ENCODE measurements at regions not wholly inside any gene's neighbourhood (a gene's known extent, or its start where the extent isn't known, plus 50 kb on each side); places are given as distances from the start of the nearest gene placed in this dataset.

DNA sequence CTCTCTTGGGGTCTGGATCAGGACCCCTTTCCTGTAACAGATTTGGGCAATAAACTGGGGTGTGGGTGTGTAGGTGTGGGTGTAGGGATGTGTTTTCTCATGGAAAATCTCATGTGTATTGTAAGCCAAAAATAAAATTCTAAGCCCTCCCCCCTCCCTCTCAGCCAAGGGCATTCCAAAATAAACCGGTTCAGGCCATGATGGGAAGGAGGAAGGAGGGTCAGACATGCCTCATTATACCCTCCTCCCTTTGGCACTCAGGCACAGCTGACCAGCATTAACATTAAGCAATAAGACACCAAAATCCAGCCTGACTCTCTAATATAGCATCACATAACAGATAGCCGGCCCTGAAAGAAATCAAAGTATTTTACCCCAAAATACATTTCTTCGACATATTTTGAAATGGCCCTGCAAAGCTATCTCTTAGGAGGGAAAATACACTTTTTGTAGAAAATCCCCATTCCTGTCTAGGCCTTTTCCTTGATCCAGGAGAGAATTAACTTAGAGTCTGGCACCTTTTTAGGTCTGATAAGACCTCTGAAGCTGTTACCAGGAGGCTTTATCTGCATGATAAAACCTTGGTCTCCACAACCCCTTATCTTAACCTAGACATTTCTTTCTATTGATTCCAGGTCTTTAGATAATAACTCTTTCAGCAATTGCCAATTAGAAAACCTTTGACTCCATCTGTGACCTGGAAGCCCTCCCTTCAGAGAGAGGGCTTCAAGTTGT, 128.7 kb upstream of the COL5A2 start:
- Histone ChIP-seq H2AFZ (no peak overlapping the region), H3K4me2 (no peak overlapping the region), H3K4me1 (ENCODE audit: insufficient read depth) (no peaks in the 10 kb centered on the region), H4K20me1 (replicated peaks; ENCODE audit: insufficient read depth) (no peaks in the 10 kb centered on the region), H3F3A (replicated peaks; ENCODE audit: low read depth) (no peaks in the 10 kb centered on the region), H3K36me3 (ENCODE audit: insufficient read depth) (no peaks in the 10 kb centered on the region), H3K27me3 (ENCODE audit: insufficient read depth) (no peaks in the 10 kb centered on the region), H3K27ac (ENCODE audit: low read depth) (no peak overlapping the region), H3K9me2 (ENCODE audit: insufficient read depth) (no peaks in the 10 kb centered on the region), H3K79me2 (replicated peaks; ENCODE audit: insufficient read depth) (no peaks in the 10 kb centered on the region), H3K4me3 (no peak overlapping the region)
- no peak overlapping the region for H3K4me3 Mint-ChIP-seq
- ATAC-seq (no peak), DNase-seq (ENCODE audit: low spot score) (no peak)
- H3K4me1 Mint-ChIP-seq = no peaks in the 10 kb centered on the region
- no peaks in the 10 kb centered on the region for H3K9me3 Mint-ChIP-seq
- no peaks in the 10 kb centered on the region for H3K36me3 Mint-ChIP-seq (ENCODE audit: low read depth)
- no peaks in the 10 kb centered on the region for H3K27me3 Mint-ChIP-seq (ENCODE audit: insufficient read depth, low read depth, poor library complexity)
- TF ChIP-seq CREB1 (CRISPR knock-in tag; IDR thresholded peaks at IDR 0.05; ENCODE audit: low read depth) = no peak
- no peak for TF ChIP-seq NANOG (IDR thresholded peaks at IDR 0.05; ENCODE audit: borderline replicate concordance)
- TF ChIP-seq ZNF331 (CRISPR knock-in tag; IDR thresholded peaks at IDR 0.05; ENCODE audit: low read depth) = no peak
- TF ChIP-seq, protein P1, sequence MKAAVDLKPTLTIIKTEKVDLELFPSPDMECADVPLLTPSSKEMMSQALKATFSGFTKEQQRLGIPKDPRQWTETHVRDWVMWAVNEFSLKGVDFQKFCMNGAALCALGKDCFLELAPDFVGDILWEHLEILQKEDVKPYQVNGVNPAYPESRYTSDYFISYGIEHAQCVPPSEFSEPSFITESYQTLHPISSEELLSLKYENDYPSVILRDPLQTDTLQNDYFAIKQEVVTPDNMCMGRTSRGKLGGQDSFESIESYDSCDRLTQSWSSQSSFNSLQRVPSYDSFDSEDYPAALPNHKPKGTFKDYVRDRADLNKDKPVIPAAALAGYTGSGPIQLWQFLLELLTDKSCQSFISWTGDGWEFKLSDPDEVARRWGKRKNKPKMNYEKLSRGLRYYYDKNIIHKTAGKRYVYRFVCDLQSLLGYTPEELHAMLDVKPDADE (IDR thresholded peaks at IDR 0.05) = no peak
- H3K27ac Mint-ChIP-seq = no peak overlapping the region

DNA sequence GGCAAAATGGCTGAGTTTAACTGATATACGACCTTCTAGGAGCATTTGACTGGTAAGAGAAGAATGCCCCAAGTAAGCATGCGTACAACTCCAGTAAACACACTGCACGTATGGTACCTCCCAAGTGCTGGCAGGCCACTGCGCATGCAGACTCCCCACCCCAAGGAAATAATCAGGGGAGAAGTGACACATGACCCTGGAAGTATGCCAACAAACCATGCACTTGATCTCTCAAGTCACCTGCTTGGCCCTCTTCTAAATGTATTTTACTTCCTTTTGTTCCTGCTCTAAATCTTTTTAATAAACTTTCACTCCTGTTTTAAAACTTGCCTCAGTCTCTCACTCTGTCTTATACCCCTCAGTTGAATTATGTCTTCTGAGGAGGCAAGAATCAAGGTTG, 129.8 kb upstream of the COL5A2 start:
- H2AFZ ChIP-seq = no peak overlapping the region
- H4K20me1 ChIP-seq (replicated peaks; ENCODE audit: insufficient read depth) = no peaks in the 10 kb centered on the region
- no peak for TF ChIP-seq EZH2 (IDR thresholded peaks at IDR 0.05; ENCODE audit: low read depth, unreplicated experiment)
- TF ChIP-seq STAT1 (IDR thresholded peaks at IDR 0.05; ENCODE audit: unreplicated experiment) = no peak
- TF ChIP-seq ZNF331 (CRISPR knock-in tag; IDR thresholded peaks at IDR 0.05; ENCODE audit: low read depth) = no peak
- TF ChIP-seq CTCF (conservative IDR thresholded peaks at IDR 0.05; ENCODE audit: low read depth in 2 of 2) = no peak
- TF ChIP-seq EZH2phosphoT487 (IDR thresholded peaks at IDR 0.05; ENCODE audit: unreplicated experiment) = no peak
- TF ChIP-seq ZNF462 (CRISPR knock-in tag; IDR thresholded peaks at IDR 0.05) = no peak
- TF ChIP-seq POLR2AphosphoS5 (IDR thresholded peaks at IDR 0.05; ENCODE audit: low read depth) = no peak
- no peak for TF ChIP-seq JUNB (IDR thresholded peaks at IDR 0.05; ENCODE audit: unreplicated experiment)
- H3K36me3 ChIP-seq (ENCODE audit: insufficient read depth) = no peaks in the 10 kb centered on the region
- no peak overlapping the region for H3K4me3 Mint-ChIP-seq
- H3K4me2 ChIP-seq = no peak overlapping the region
- no peaks in the 10 kb centered on the region for H3F3A ChIP-seq (replicated peaks; ENCODE audit: low read depth)
- no peaks in the 10 kb centered on the region for H3K9me3 Mint-ChIP-seq
- ATAC-seq (no peak), DNase-seq (ENCODE audit: low spot score) (no peak)
- no peak overlapping the region for H3K27ac Mint-ChIP-seq
- no peaks in the 10 kb centered on the region for H3K36me3 Mint-ChIP-seq (ENCODE audit: low read depth)
- no peaks in the 10 kb centered on the region for H3K4me1 ChIP-seq (ENCODE audit: insufficient read depth)
- no peaks in the 10 kb centered on the region for H3K27me3 Mint-ChIP-seq (ENCODE audit: insufficient read depth, low read depth, poor library complexity)
- no peak overlapping the region for H3K4me3 ChIP-seq
- no peaks in the 10 kb centered on the region for H3K79me2 ChIP-seq (replicated peaks; ENCODE audit: insufficient read depth)
- no peaks in the 10 kb centered on the region for H3K27me3 ChIP-seq (ENCODE audit: insufficient read depth)
- H3K27ac ChIP-seq (ENCODE audit: low read depth) = no peak overlapping the region
- no peaks in the 10 kb centered on the region for H3K4me1 Mint-ChIP-seq
- H3K9me2 ChIP-seq (ENCODE audit: insufficient read depth) = no peaks in the 10 kb centered on the region

Measured in GM23338 (cell line).